ENCODE measurements at regions not wholly inside any gene's neighbourhood (a gene's known extent, or its start where the extent isn't known, plus 50 kb on each side); places are given as distances from the start of the nearest gene placed in this dataset.

- Histone ChIP-seq H3K56ac (ENCODE audit: extremely low read depth, insufficient read depth, low read length) (no peak overlapping the region), H3K4me3 (ENCODE audit: insufficient read depth, low read depth, low read length) (no peak overlapping the region), H3K9ac (ENCODE audit: low read depth, low read length) (no peak overlapping the region), H3K4me1 (ENCODE audit: control insufficient read depth, insufficient read depth, low read length) (no peaks in the 10 kb centered on the region), H4K20me1 (ENCODE audit: insufficient read depth, low read length) (no peaks in the 10 kb centered on the region), H3K27me3 (ENCODE audit: control insufficient read depth, insufficient read depth, low read length) (no peaks in the 10 kb centered on the region), H3K14ac (replicated peaks; ENCODE audit: low read depth, low read length) (no peak overlapping the region), H2AK9ac (replicated peaks; ENCODE audit: low read depth, low read length, poor library complexity) (no peak overlapping the region), H2BK5ac (ENCODE audit: low read depth, low read length, poor library complexity, severe bottlenecking) (no peak overlapping the region), H4K91ac (ENCODE audit: insufficient read depth, low read depth, low read length) (no peak overlapping the region), H3K4me2 (ENCODE audit: low read depth, low read length) (no peak overlapping the region), H3K9me3 (ENCODE audit: control insufficient read depth, insufficient read depth, low read length) (peaks cover 3% of the 10 kb centered on the region; the same call in 1 of the 2 replicates), H3K79me1 (ENCODE audit: low read depth in 1 of 2, low read length in 2 of 2) (no peaks in the 10 kb centered on the region), H2AK5ac (ENCODE audit: low read depth, low read length) (no peak overlapping the region), H4K5ac (ENCODE audit: low read depth, low read length) (no peak overlapping the region), H3K9me1 (ENCODE audit: insufficient read depth, low read length) (0 out of 2 replicates have a peak, but pooled peaks cover 3% of the 10 kb centered on the region), H2BK15ac (ENCODE audit: low read depth, low read length) (no peak overlapping the region), H3K27ac (ENCODE audit: insufficient read depth, low read length) (no peak overlapping the region), H3K36me3 (ENCODE audit: control insufficient read depth, insufficient read depth, low read length) (no peaks in the 10 kb centered on the region), H4K8ac (ENCODE audit: low read depth in 2 of 2, low read length in 2 of 2) (no peak overlapping the region), H3K4ac (ENCODE audit: low read depth, low read length) (no peak overlapping the region), H3K23ac (ENCODE audit: low read depth, low read length) (no peak overlapping the region), H2BK20ac (ENCODE audit: low read depth, low read length) (no peak overlapping the region), H2BK120ac (ENCODE audit: low read depth, low read length) (no peak overlapping the region), H2AFZ (replicated peaks; ENCODE audit: low read length, poor library complexity) (no peak overlapping the region), H3K18ac (ENCODE audit: low read depth, low read length) (no peak overlapping the region)
- ATAC-seq (ENCODE audit: low read depth) = no peak
- in situ Hi-C loops (cut with MboI; ENCODE audit: low sequenced_read_pairs) = no loop called here
- no TSS peak for BruUV-seq (replicated peaks)
- WGBS, 2 experiments (ENCODE audit: extremely low coverage in 2 of 2, insufficient read length in 1 of 2) = 100% methylated on average over 1 of the region's 9 CpGs; no CpG with 5 or more reads in 1 of the 2 experiments
- ChIA-PET CTCF (no interaction called here), POLR2A (ENCODE audit: unreplicated experiment) (no interaction called here)
- dilution Hi-C loops (cut with HindIII; ENCODE audit: low sequenced_read_pairs, unreplicated experiment) = no loop called here
- TF ChIP-seq RCOR1 (IDR thresholded peaks at IDR 0.05; ENCODE audit: insufficient replicate concordance, low read length) = no peak
- TF ChIP-seq, protein P1, sequence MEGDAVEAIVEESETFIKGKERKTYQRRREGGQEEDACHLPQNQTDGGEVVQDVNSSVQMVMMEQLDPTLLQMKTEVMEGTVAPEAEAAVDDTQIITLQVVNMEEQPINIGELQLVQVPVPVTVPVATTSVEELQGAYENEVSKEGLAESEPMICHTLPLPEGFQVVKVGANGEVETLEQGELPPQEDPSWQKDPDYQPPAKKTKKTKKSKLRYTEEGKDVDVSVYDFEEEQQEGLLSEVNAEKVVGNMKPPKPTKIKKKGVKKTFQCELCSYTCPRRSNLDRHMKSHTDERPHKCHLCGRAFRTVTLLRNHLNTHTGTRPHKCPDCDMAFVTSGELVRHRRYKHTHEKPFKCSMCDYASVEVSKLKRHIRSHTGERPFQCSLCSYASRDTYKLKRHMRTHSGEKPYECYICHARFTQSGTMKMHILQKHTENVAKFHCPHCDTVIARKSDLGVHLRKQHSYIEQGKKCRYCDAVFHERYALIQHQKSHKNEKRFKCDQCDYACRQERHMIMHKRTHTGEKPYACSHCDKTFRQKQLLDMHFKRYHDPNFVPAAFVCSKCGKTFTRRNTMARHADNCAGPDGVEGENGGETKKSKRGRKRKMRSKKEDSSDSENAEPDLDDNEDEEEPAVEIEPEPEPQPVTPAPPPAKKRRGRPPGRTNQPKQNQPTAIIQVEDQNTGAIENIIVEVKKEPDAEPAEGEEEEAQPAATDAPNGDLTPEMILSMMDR (conservative IDR thresholded peaks at IDR 0.05; ENCODE audit: low read depth, low read length) = no peak
- no peak for TF ChIP-seq RAD21 (IDR thresholded peaks at IDR 0.05; ENCODE audit: low read length)
- intact Hi-C loops (cut with micrococcal nuclease) = loop anchor here (5.0 kb wide), 1 partner anchor 126 kb away; no protein-coding TSS in a partner anchor
- no peak for DNase-seq
These were observed 218.0 kb upstream of the JADE1 start for GRCh38 chr4:128591482-128591881.

Measured in IMR-90 (cell line).